H4 (cell line): ENCODE measurements at regions not wholly inside any gene's neighbourhood (a gene's known extent, or its start where the extent isn't known, plus 50 kb on each side); places are given as distances from the start of the nearest gene placed in this dataset.
"Not testable (repeated sequence)": the region's sequence is repeated elsewhere in the genome, so short reads cannot be mapped to it uniquely, and the experiment has no call there.

Experiments
- DNase-seq: peaks from one replicate; pipeline ENCODE4 v3.0.0-alpha.2; 2015; ENCODE audit warnings: low spot score

GRCh38 chr3:145704020-145704419 is 457.0 kb downstream of the PLOD2 start:
- peak; percentile 30 for DNase-seq

- DNase-seq: not testable (repeated sequence)
Observed at GRCh38 chr3:145709779-145710178, 451.2 kb downstream of the PLOD2 start.

DNA sequence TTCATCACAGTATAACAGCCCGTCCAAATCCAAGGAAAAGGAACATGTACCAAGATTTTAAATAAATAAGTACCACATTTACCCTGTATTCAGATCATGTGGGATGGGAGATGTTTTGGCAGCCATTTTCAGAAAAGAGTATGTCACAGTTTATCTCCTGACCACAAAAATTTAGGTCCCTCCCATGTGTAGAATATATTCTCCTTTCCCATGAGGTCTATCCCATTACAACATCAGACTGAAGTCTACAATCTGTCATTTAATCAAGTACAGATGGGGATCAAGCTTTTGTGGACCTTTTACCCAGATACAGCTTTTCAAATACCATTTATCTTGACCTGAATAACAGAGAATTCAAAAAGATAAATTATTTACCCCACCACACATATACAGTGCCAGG is 444.5 kb downstream of the PLOD2 start:
- DNase-seq: peak; percentile 16

- no peak for DNase-seq
Observed at GRCh38 chr3:145719114-145719513, 441.9 kb downstream of the PLOD2 start.

DNA sequence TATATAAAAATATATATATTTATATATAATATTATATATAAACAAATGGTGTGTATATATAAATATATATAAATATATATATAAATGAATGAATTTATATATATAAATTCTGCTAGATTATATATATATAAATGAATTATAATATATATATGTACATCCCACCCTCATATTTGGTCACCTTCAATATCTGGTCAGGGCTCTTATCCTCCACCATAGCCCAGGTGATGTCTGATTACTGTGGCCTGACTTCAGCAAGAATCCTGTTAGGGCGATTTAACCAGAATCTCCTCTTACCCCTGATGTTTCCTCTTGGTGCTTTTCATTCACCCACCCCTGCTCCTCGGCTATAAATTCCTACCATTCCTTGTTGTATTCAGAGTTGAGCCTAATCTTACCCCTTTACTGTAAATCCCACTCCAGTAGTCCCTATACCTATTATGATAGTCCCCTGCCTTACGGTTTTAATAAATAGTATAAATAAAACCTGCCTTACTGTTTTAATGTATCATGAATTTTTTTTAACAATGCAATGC is 439.6 kb downstream of the PLOD2 start:
- DNase-seq: no peak

- DNase-seq: no peak
Observed at GRCh38 chr3:145721815-145722214, 439.2 kb downstream of the PLOD2 start.

- DNase-seq: no peak
Observed at GRCh38 chr3:145727476-145727875, 433.5 kb downstream of the PLOD2 start.

DNA sequence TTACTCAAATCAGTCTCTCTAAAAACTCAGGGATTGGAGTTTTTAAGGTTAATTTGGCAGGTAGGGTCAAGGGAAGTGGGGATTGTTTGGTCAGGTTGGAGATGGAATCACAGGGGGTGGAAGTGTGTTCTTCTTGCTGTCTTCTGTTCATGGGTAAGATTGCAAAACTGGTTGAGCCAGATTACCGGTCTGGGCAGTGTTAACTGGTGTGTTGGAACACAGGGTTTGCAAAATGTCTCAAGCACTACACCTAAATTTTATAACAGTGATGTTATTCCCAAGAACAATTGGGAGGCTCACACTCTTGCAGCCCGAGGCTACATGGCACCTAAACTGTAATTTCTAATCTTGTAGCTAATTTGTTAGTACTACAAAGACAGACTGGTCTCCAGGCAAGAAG is 425.4 kb downstream of the PLOD2 start:
- no peak for DNase-seq

DNA sequence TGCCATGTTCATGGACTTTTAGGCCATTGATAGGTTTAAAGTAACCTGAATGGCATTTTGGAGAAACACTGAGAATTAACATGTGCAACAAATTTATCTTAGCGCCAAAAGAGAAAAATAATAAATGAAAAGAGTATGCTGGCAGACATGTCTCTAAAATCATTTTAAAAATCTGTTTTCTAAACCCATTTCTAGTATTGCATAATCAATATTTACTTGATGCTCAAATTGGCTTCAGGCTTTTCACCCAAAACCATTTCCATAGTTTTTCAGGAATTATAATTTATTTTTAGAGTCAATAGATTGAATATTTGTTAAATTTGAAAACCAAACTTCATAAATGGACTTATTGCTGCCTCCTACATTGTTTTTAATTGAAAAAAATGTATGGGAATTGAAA is 423.0 kb downstream of the PLOD2 start:
- DNase-seq: no peak

DNA sequence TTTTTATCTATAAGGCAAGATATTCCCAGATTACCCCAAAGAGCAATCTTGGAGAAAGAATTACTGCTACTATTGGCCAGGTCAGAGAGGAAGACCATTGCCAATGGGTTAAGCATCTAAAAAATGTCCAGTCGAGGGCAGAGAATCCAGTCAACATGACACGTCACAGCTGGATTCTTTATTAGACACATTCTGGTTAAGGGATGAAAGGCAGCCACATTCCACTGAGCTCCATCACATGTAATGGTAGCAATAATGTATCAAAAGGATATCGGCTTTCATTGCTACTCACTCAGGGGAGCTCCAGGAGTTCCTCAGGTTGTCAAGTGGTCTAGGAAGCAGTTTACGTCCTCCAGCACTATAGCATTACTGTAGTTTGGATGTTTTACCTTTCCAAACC is 421.1 kb downstream of the PLOD2 start:
- DNase-seq: no peak

- no peak for DNase-seq
Observed at GRCh38 chr3:145750657-145751056, 410.3 kb downstream of the PLOD2 start.

GRCh38 chr3:145752576-145752975 is 408.4 kb downstream of the PLOD2 start:
- no peak for DNase-seq

GRCh38 chr3:145754605-145755289 is 406.2 kb downstream of the PLOD2 start:
- DNase-seq: no peak

DNA sequence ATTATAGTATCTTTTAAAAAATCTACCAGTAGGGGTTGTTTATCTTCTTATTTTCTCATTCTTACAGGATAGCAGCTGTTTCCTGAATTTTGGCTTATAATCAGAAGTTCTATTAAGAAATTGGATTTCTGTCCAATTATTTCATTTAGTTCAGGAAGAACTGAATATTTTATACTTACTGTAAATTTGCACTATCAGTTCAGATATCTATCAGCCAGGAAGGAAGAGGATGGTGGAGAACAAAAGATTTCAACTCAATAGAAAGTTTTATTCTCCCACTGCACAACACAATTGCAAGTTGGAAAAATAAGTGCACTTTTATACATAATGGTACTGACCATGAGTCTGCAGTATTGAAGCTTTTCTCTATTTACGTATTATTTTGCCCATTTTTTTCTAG is 400.9 kb downstream of the PLOD2 start:
- DNase-seq: no peak

DNA sequence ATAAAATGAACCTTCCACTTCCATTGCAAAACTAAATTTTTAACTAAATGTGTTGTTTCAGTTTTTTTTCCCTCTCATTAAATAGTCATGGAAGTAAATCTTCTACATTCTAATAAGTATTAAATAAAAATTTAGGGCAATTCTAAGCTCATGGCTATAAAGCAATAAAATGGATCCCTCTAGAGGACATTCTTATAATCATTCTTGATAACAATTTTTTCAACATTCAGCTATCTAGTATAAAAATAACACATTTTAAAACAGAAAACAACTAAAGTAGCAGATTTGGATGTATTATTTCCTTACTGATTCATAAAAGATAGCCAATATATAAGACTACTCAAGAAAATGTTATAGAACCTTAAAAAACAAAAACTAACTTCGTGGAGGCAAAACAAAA is 393.1 kb downstream of the PLOD2 start:
- no peak for DNase-seq

GRCh38 chr3:145776782-145777408 is 384.1 kb downstream of the PLOD2 start:
- DNase-seq: peak; percentile 70

GRCh38 chr3:145780301-145780700 is 380.7 kb downstream of the PLOD2 start:
- no peak for DNase-seq

DNA sequence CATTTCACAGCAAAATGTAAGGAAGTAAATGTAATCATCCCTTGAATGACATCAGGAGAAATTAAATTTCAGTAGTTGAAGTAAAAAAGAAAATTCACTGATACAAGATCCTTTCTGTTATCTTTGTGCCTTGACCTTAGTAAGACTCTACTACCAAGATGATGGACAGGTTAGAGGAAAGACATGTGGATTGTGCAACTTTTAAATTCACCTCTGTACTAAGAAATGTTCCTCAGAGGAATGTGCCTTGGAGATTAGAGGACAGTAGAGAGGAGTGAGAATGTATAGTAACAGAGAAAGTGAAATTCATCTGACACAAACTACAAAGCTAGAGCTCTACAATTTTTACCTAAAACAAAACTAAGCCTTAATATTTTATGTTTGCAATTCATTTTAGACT is 375.3 kb downstream of the PLOD2 start:
- no peak for DNase-seq

- DNase-seq: no peak
Observed at GRCh38 chr3:145798007-145798406, 363.0 kb downstream of the PLOD2 start.

DNA sequence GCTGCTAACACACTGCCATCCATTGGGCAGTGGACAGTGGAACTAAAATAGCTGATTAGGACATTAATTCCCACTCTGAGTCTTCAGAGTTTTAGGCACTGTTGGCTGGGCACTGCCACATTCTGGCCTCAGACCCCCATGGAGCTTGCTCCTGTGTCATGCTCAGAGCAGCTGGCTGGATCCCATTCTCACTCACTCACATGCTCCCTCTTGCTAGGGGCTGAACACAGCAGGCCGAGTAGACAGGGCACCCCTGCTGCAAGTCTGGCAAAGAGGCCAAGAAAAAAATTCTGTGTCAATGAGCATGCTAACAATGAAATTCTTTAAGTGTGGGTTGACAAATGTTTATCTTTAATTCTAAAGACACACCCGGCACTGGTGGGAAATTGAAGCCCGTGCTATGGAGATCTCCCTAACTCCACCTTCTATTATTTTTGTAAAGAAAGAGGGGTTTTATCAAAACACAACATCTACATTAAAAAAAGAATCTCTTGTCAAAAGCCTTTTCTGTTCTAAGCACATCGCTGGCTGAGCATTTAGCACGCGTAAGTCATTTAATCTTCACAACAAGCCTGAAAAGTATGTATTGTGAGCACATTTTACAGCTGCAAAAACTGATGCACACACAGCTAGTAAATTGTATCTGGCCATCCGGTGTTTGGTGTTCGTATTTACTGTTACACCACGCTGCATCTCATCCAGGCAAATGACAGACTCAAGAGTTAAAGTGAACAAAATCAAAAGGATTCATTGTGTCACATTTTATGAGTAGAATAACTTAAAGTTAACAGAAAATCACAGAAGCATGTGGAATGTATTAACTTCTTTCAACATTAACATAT is 362.1 kb downstream of the PLOD2 start:
- DNase-seq: no peak

DNA sequence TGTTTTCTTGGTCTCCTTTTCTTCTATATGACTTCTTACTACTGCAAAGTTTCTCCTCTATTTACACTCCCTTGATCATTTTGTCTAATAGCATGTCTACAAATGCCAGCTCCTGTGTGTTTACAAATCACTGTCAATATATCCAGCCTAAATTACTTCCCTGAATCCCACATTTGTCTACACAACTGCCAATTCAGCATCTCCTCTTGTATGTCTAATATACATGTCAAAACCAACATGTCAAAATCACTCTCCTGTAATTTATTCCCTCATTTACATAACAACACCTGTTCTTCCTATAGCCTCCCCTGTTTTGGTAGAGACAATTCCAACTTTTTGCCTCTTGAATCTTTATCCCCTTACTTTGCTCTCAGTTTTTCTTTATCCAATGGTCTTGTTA is 359.3 kb downstream of the PLOD2 start:
- DNase-seq: no peak

DNA sequence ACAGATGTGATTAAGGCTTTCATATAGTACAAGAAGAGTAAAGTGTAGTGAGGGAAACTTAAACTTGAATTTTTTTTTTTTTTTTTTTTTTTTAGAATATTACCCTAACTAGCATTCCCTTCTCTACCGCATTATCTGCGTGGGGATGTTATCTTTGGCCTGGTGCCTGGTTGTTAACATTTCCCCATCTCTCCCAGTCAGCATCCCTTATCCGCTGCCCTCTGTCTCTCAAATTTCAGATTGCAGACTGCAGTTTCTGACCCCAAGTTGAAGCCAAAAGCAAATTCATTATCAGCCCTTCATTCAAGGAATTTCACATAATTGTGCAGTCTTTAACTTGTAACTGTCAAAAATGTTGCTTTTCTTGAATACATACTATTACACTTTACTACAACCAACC is 353.0 kb downstream of the PLOD2 start:
- peak; percentile 51 for DNase-seq

DNA sequence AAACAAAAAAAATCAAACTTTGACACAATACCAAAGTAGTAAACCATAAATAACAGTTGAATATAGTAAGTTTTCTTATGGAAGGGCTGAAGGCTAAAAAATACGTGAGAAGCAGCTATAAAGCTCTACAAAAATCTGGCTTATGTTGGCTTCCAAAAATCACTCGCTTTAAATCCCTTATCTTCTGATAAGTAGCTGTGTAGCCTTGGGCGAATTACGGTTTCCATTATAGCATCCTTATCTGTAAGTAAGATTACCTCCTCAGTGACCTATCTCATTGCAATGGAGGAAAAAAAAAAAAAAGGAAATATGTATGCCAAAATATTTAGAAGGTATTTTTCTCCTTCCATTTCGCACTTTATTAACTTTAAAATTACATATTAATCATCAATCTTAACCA is 348.6 kb downstream of the PLOD2 start:
- no peak for DNase-seq
